ENCODE measurements at regions not wholly inside any gene's neighbourhood (a gene's known extent, or its start where the extent isn't known, plus 50 kb on each side); places are given as distances from the start of the nearest gene placed in this dataset.

DNA sequence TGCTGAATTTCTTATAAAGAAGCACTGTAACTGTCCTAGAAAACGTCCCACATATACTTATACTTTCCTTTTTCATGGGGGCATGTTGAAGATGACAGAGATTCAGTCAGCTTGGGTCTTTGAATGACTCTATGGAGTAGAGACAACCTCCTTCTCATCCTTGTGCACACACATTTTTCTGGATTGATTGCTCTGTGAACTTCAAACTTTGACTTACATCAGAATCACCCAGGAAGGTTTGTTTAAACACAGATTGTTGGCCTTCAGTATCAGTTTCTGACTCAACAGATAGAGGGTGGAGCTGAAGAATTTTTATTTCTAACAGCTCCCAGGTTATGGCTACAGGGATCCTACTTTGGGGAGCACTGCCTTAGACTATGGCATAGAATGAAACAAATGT is 97.6 kb upstream of the DGKB start:
- Histone ChIP-seq H3K36me3 (no peaks in the 10 kb centered on the region), H3K27ac (no peak overlapping the region), H3K4me1 (no peaks in the 10 kb centered on the region), H3K9me3 (no peaks in the 10 kb centered on the region), H3K4me3 (no peak overlapping the region), H3K27me3 (no peaks in the 10 kb centered on the region)
- no peak for DNase-seq
- intact Hi-C loops (cut with DNase I; ENCODE audit: low total_unique reads), result no loop called here
- TF ChIP-seq, protein P1, sequence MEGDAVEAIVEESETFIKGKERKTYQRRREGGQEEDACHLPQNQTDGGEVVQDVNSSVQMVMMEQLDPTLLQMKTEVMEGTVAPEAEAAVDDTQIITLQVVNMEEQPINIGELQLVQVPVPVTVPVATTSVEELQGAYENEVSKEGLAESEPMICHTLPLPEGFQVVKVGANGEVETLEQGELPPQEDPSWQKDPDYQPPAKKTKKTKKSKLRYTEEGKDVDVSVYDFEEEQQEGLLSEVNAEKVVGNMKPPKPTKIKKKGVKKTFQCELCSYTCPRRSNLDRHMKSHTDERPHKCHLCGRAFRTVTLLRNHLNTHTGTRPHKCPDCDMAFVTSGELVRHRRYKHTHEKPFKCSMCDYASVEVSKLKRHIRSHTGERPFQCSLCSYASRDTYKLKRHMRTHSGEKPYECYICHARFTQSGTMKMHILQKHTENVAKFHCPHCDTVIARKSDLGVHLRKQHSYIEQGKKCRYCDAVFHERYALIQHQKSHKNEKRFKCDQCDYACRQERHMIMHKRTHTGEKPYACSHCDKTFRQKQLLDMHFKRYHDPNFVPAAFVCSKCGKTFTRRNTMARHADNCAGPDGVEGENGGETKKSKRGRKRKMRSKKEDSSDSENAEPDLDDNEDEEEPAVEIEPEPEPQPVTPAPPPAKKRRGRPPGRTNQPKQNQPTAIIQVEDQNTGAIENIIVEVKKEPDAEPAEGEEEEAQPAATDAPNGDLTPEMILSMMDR (IDR thresholded peaks at IDR 0.05), result no peak

DNA sequence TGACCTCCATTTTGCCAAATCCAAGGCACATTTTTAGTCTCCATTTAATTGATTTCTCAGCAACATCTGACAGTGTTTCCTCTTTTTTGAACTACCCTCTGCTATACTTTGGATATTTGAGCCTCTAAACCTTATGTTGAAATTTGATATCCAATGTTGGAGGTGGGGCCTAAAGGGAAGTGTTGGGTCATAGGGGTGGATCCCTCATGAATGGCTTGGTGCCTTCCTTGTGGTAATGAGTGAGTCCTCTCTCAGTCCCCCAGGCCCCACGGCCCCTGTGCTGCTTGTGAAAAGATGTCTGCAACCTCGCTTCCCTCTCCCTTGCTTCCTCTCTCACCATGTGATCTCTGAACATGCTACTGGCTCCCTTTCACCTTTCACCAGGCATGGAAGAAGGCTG is 96.8 kb upstream of the DGKB start:
- DNase-seq, result no peak
- TF ChIP-seq, protein P1 (IDR thresholded peaks at IDR 0.05), result no peak
- H3K4me1 ChIP-seq, result no peaks in the 10 kb centered on the region
- intact Hi-C loops (cut with DNase I; ENCODE audit: low total_unique reads), result no loop called here
- H3K36me3 ChIP-seq, result no peaks in the 10 kb centered on the region
- H3K27me3 ChIP-seq, result no peaks in the 10 kb centered on the region
- H3K4me3 ChIP-seq, result no peak overlapping the region
- H3K9me3 ChIP-seq, result no peaks in the 10 kb centered on the region
- no peak overlapping the region for H3K27ac ChIP-seq

DNA sequence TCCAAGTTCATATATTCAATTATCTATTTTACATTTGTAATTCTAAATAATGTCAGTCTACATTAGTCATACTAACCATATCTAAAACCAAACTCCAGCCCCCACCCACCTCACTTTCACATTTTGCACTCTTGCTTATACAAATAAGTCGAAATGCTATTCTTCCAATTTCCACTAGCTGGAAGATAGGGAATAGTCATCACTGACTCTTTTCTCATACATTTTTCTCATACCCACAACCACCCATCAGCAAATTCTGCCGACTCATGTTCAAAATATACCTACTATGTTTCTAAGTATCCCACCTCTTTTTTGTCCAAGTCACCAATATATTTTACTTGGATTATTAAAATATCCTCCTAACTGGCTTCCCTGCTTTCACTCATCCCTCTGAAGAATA is 93.2 kb upstream of the DGKB start:
- intact Hi-C loops (cut with DNase I; ENCODE audit: low total_unique reads), result no loop called here
- Histone ChIP-seq H3K9me3 (no peaks in the 10 kb centered on the region), H3K4me3 (no peak overlapping the region), H3K27me3 (no peaks in the 10 kb centered on the region), H3K36me3 (no peaks in the 10 kb centered on the region), H3K4me1 (no peaks in the 10 kb centered on the region), H3K27ac (no peak overlapping the region)
- DNase-seq, result no peak
- TF ChIP-seq, protein P1 (IDR thresholded peaks at IDR 0.05), result no peak

GRCh38 chr7:14988941-14989340 is 86.4 kb upstream of the DGKB start:
- Histone ChIP-seq H3K9me3 (no peaks in the 10 kb centered on the region), H3K27ac (no peak overlapping the region), H3K36me3 (no peaks in the 10 kb centered on the region), H3K4me1 (no peaks in the 10 kb centered on the region), H3K4me3 (no peak overlapping the region), H3K27me3 (no peaks in the 10 kb centered on the region)
- TF ChIP-seq, protein P1 (IDR thresholded peaks at IDR 0.05), result no peak
- intact Hi-C loops (cut with DNase I; ENCODE audit: low total_unique reads), result no loop called here
- DNase-seq, result no peak

DNA sequence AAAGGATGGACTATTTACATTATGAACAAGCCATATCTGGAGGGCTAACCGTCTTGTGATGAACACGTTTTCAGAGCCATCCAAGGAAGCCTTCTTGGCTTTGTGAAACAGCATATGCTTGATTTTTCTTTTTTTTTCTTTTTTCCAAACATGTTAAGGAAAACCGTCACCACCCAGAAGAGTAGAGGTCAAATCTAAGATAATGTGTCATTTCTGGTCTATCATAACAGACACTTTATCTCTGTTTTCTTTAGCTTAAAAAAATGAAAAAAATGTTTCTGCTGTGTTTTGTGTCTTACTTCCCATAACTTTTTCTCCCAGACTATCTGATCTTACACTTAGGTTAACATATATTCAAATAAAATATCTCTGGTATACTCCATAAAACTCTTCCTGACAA is 76.1 kb upstream of the DGKB start:
- Histone ChIP-seq H3K4me3 (no peak overlapping the region), H3K27me3 (no peaks in the 10 kb centered on the region), H3K4me1 (no peaks in the 10 kb centered on the region), H3K27ac (no peak overlapping the region), H3K9me3 (no peaks in the 10 kb centered on the region), H3K36me3 (no peaks in the 10 kb centered on the region)
- DNase-seq, result no peak
- TF ChIP-seq, protein P1 (IDR thresholded peaks at IDR 0.05), result no peak
- intact Hi-C loops (cut with DNase I; ENCODE audit: low total_unique reads), result no loop called here

- no peaks in the 10 kb centered on the region for H3K4me1 ChIP-seq
- no peak overlapping the region for H3K4me3 ChIP-seq
- H3K27me3 ChIP-seq, result no peaks in the 10 kb centered on the region
- no peak for DNase-seq
- TF ChIP-seq, protein P1 (IDR thresholded peaks at IDR 0.05), result no peak
- no peaks in the 10 kb centered on the region for H3K36me3 ChIP-seq
- no peak overlapping the region for H3K27ac ChIP-seq
- intact Hi-C loops (cut with DNase I; ENCODE audit: low total_unique reads), result no loop called here
- no peaks in the 10 kb centered on the region for H3K9me3 ChIP-seq
Observed at GRCh38 chr7:14974688-14975087, 72.1 kb upstream of the DGKB start.

Measured in tibial artery (tissue), 4 donors.